HepG2 (cell line): ENCODE measurements at regions not wholly inside any gene's neighbourhood (a gene's known extent, or its start where the extent isn't known, plus 50 kb on each side); places are given as distances from the start of the nearest gene placed in this dataset.

ENCODE experiments used
- ATAC-seq: fragments of 200-7000 bp; cut with Tn5 transposase; 3 replicates; pipeline ENCODE4 v1.9.1; 2020; ENCODE audit warnings: mild to moderate bottlenecking, moderate library complexity
- BruUV-seq: library from RNA; stranded (reverse); fragments of 400-500 nt; replicated peaks from 2 replicates; lab custom pipeline; 2021; lab: Mats Ljungman, UMichigan
- CTCF ChIA-PET: fragments of 300-600 bp; formaldehyde crosslinking; extraction: SDS; loops from one replicate; lab custom pipeline; 2021; ENCODE audit warnings: low total read pairs, inconsistent platforms, low intra/inter-chr PET ratio; lab: Yijun Ruan, JAX
- POLR2A ChIA-PET: fragments of 350-600 bp; sonication (Branson Sonifier 250); formaldehyde crosslinking; loops from one replicate; lab custom pipeline; 2020; ENCODE audit warnings: antibody characterized with exemption, inconsistent platforms; lab: Yijun Ruan, JAX
- DNase-seq: peaks from one replicate; pipeline ENCODE4 v3.0.0-alpha.2; 2015; ENCODE audit warnings: low spot score
- FAIRE-seq: peaks from 3 replicates; lab custom pipeline; 2011; peaks lifted over from hg19 to GRCh38; lab: Jason Lieb, UNC
- H2AFZ ChIP-seq: one replicate; pipeline ENCODE4 v1.6.1; 2011; ENCODE audit warnings: low read length, inconsistent platforms
- H3K27ac ChIP-seq: fragments of 300-600 bp; 3 replicates; pipeline ENCODE4 v1.8.0; 2011; ENCODE audit warnings: mixed run types, mild to moderate bottlenecking, mixed read lengths, low read length, inconsistent platforms; ENCODE audit not compliant: insufficient read depth; ENCODE audit errors: extremely low read length
- H3K27me3 ChIP-seq, 2 experiments: fragments of 200-600 bp in 1 of 2; 2 replicates in 1 of 2; 3 replicates in 1 of 2; pipeline versions ENCODE4 v1.6.0 to v1.8.0; 2011; ENCODE audit warnings: low read length in 2 of 2, mild to moderate bottlenecking in 2 of 2, moderate library complexity in 2 of 2, inconsistent platforms in 1 of 2; ENCODE audit not compliant: insufficient read depth in 2 of 2, control insufficient read depth in 1 of 2
- H3K36me3 ChIP-seq, 2 experiments: fragments of 200-600 bp in 1 of 2; replicated peaks in 1 of 2; 2 replicates in 1 of 2; 3 replicates in 1 of 2; pipeline versions ENCODE4 v1.5.1 to v1.8.0; 2011; ENCODE audit warnings: low read length in 2 of 2, inconsistent platforms in 1 of 2; ENCODE audit not compliant: insufficient read depth in 2 of 2, control insufficient read depth in 1 of 2
- H3K4me1 ChIP-seq: 2 replicates; pipeline ENCODE4 v1.5.1; 2012; ENCODE audit warnings: low read length, inconsistent platforms; ENCODE audit not compliant: insufficient read depth
- H3K4me2 ChIP-seq: 2 replicates; pipeline ENCODE4 v1.6.0; 2011; ENCODE audit warnings: low read depth, low read length, inconsistent platforms
- H3K4me3 ChIP-seq, 3 experiments: fragments of 200-600 bp in 1 of 3; sonication (generic), shearing (Covaris generic) in 1 of 3; replicated peaks in 1 of 3; 2 replicates each; pipeline ENCODE4 v1.5.1; 2011 to 2016; ENCODE audit warnings: low read length in 3 of 3, inconsistent platforms in 2 of 3, low read depth in 2 of 3, mild to moderate bottlenecking in 2 of 3, control low read depth in 1 of 3, mixed read lengths in 1 of 3; ENCODE audit not compliant: insufficient read depth in 1 of 3
- H3K79me2 ChIP-seq: one replicate; pipeline ENCODE4 v1.6.1; 2011; ENCODE audit warnings: low read length, inconsistent platforms; ENCODE audit not compliant: insufficient read depth
- H3K9ac ChIP-seq: 2 replicates; pipeline ENCODE4 v1.6.0; 2011; ENCODE audit warnings: mild to moderate bottlenecking, low read depth, low read length, inconsistent platforms; ENCODE audit not compliant: insufficient read depth
- H3K9me3 ChIP-seq: 2 replicates; pipeline ENCODE4 v1.5.1; 2012; ENCODE audit warnings: mild to moderate bottlenecking, low read length
- H4K20me1 ChIP-seq: 2 replicates; pipeline ENCODE4 v1.6.0; 2011; ENCODE audit warnings: inconsistent platforms, mild to moderate bottlenecking, low read length, moderate library complexity; ENCODE audit not compliant: insufficient read depth
- KAT8 ChIP-seq: IDR thresholded peaks from 2 replicates; pipeline ENCODE4 v1.6.1; 2016; ENCODE audit warnings: missing genetic modification reagents, missing compliant biosample characterization
- NFE2L1 ChIP-seq: sonication (generic); formaldehyde crosslinking; IDR thresholded peaks from 2 replicates; pipeline ENCODE4 v1.4.0; 2020; ENCODE audit warnings: missing genetic modification reagents, mild to moderate bottlenecking, borderline replicate concordance
- ZFP82 ChIP-seq: sonication (generic); formaldehyde crosslinking; IDR thresholded peaks from 2 replicates; pipeline ENCODE4 v1.5.1; 2020; ENCODE audit warnings: mild to moderate bottlenecking, missing genetic modification reagents, borderline replicate concordance
- ZNF24 ChIP-seq: fragments of 450-650 bp; IDR thresholded peaks from 2 replicates; pipeline ENCODE4 v1.6.1; 2017; ENCODE audit warnings: antibody characterized with exemption, mild to moderate bottlenecking
- ZNF782 ChIP-seq: sonication (generic); formaldehyde crosslinking; IDR thresholded peaks from 2 replicates; pipeline ENCODE4 v1.4.0; 2020; ENCODE audit warnings: missing genetic modification reagents, mild to moderate bottlenecking, borderline replicate concordance
- ZNF790 ChIP-seq: sonication (generic); formaldehyde crosslinking; IDR thresholded peaks from 2 replicates; pipeline ENCODE4 v1.8.0; 2022; ENCODE audit warnings: missing genetic modification reagents, mild to moderate bottlenecking, borderline replicate concordance
- WGBS: methylation state at CpG from one replicate; pipeline ENCODE4 v1.1.6; 2017; ENCODE audit warnings: low lambda C conversion rate; 5-methylcytosine and 5-hydroxymethylcytosine counted together
- in situ Hi-C: cut with HindIII; loops from 2 replicates; pipeline ENCODE4 v1.10.0; 2017; ENCODE audit warnings: low pct_unique_long_range_greater_than_20kb; ENCODE audit not compliant: extremely low pct_ligation_motif_present
- intact Hi-C: fragments of 100-400 bp; cut with micrococcal nuclease; formaldehyde crosslinking; loops from one replicate; pipeline ENCODE4 v1.10.0; 2022; ENCODE audit not compliant: unreplicated experiment
- TF ChIP-seq, protein P1 (sequence below): sonication (generic); formaldehyde crosslinking; IDR thresholded peaks from 2 replicates; pipeline ENCODE4 v1.8.0; 2022; ENCODE audit warnings: mild to moderate bottlenecking, missing genetic modification reagents; ENCODE audit not compliant: insufficient replicate concordance
- TF ChIP-seq, protein P2 (sequence below): sonication (generic); formaldehyde crosslinking; IDR thresholded peaks from 2 replicates; pipeline ENCODE4 v1.4.0; 2020; ENCODE audit warnings: mild to moderate bottlenecking, missing genetic modification reagents

DNA sequence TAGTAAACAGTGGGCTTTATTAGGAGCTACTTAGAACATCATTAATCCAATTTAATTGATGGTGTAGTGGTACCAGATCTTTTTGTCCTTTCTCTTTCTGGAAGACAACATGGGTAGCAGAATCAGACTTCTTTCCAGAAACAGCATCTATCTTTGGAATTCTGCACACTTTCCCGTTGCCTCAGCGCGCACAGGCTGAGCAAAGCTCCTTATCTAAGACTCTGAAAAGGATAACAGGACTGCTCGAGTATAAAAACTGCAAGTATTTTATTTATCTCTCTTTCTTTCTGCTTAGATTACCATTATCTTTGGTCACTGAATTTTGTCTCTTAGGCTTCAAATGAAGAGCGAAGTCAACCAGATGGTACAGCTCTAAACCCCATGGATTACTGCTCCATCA, 191.7 kb downstream of the DHX15 start:
- DNase-seq (no peak), ATAC-seq (no peak), FAIRE-seq (no peak)
- ChIA-PET CTCF (no interaction called here), POLR2A (no interaction called here)
- no peaks in the 10 kb centered on the region for H3K79me2 ChIP-seq
- H3K9me3 ChIP-seq, result no peaks in the 10 kb centered on the region
- no peaks in the 10 kb centered on the region; a peak in 2 of 5 replicates for H3K27me3 ChIP-seq
- H4K20me1 ChIP-seq, result no peaks in the 10 kb centered on the region
- no TSS peak for BruUV-seq
- 3% methylated on average over 5 of the region's 5 CpGs for WGBS
- in situ Hi-C loops (no loop called here), intact Hi-C loops (no loop called here)
- H3K4me2 ChIP-seq, result no peak overlapping the region
- no peak overlapping the region for H2AFZ ChIP-seq
- no peak overlapping the region for H3K9ac ChIP-seq
- no peak overlapping the region for H3K27ac ChIP-seq
- TF ChIP-seq NFE2L1 (CRISPR knock-in tag) (no peak), ZNF24 (no peak), ZNF790 (CRISPR knock-in tag) (no peak), ZNF782 (CRISPR knock-in tag) (no peak), KAT8 (CRISPR knock-in tag) (no peak), ZFP82 (CRISPR knock-in tag) (no peak)
- TF ChIP-seq, protein P1, sequence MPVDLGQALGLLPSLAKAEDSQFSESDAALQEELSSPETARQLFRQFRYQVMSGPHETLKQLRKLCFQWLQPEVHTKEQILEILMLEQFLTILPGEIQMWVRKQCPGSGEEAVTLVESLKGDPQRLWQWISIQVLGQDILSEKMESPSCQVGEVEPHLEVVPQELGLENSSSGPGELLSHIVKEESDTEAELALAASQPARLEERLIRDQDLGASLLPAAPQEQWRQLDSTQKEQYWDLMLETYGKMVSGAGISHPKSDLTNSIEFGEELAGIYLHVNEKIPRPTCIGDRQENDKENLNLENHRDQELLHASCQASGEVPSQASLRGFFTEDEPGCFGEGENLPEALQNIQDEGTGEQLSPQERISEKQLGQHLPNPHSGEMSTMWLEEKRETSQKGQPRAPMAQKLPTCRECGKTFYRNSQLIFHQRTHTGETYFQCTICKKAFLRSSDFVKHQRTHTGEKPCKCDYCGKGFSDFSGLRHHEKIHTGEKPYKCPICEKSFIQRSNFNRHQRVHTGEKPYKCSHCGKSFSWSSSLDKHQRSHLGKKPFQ, result no peak
- TF ChIP-seq, protein P2, sequence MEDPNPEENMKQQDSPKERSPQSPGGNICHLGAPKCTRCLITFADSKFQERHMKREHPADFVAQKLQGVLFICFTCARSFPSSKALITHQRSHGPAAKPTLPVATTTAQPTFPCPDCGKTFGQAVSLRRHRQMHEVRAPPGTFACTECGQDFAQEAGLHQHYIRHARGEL (CRISPR knock-in tag), result no peak
- no peak overlapping the region for H3K4me3 ChIP-seq
- H3K36me3 ChIP-seq, result no peaks in the 10 kb centered on the region
- no peaks in the 10 kb centered on the region for H3K4me1 ChIP-seq
